H9 (cell line): ENCODE measurements at regions not wholly inside any gene's neighbourhood (a gene's known extent, or its start where the extent isn't known, plus 50 kb on each side); places are given as distances from the start of the nearest gene placed in this dataset.

Experiments used
- DNase-seq: peaks from one replicate; pipeline ENCODE4 v3.0.0-alpha.2; 2017
- H2AFZ ChIP-seq: one replicate; pipeline ENCODE4 v1.6.1; 2013; ENCODE audit warnings: mild to moderate bottlenecking, low read length, control low read depth, moderate library complexity
- H2AK5ac ChIP-seq: 2 replicates; pipeline ENCODE4 v1.6.1; 2013; ENCODE audit warnings: low read length, control low read depth, mixed read lengths; ENCODE audit not compliant: insufficient read length
- H2BK120ac ChIP-seq: one replicate; pipeline ENCODE4 v1.6.1; 2013; ENCODE audit warnings: low read depth, mild to moderate bottlenecking, low read length, control low read depth, inconsistent platforms; ENCODE audit not compliant: poor library complexity, severe bottlenecking
- H2BK12ac ChIP-seq: 2 replicates; pipeline ENCODE4 v1.6.1; 2013; ENCODE audit warnings: low read length, control low read depth, mixed read lengths, low read depth; ENCODE audit not compliant: insufficient read length
- H2BK15ac ChIP-seq: 2 replicates; pipeline ENCODE4 v1.6.1; 2013; ENCODE audit warnings: low read depth, low read length, control low read depth
- H2BK20ac ChIP-seq: one replicate; pipeline ENCODE4 v1.6.1; 2013; ENCODE audit warnings: low read depth, mild to moderate bottlenecking, low read length, control low read depth, inconsistent platforms; ENCODE audit not compliant: poor library complexity, severe bottlenecking
- H2BK5ac ChIP-seq: 2 replicates; pipeline ENCODE4 v1.6.1; 2013; ENCODE audit warnings: low read length, control low read depth, mixed read lengths; ENCODE audit not compliant: insufficient read length
- H3K14ac ChIP-seq: 2 replicates; pipeline ENCODE4 v1.6.1; 2013; ENCODE audit warnings: low read length, control low read depth; ENCODE audit not compliant: insufficient read depth
- H3K18ac ChIP-seq: 2 replicates; pipeline ENCODE4 v1.6.1; 2013; ENCODE audit warnings: low read depth, mild to moderate bottlenecking, mixed read lengths, low read length, control low read depth; ENCODE audit not compliant: insufficient read length
- H3K23ac ChIP-seq: 2 replicates; pipeline ENCODE4 v1.6.1; 2013; ENCODE audit warnings: low read length, control low read depth, mixed read lengths, low read depth; ENCODE audit not compliant: insufficient read length
- H3K23me2 ChIP-seq: 2 replicates; pipeline ENCODE4 v1.6.1; 2013; ENCODE audit warnings: low read depth, mild to moderate bottlenecking, mixed read lengths, low read length, control low read depth; ENCODE audit not compliant: insufficient read length, poor library complexity, severe bottlenecking
- H3K27ac ChIP-seq: 2 replicates; pipeline ENCODE4 v1.5.1; 2013; ENCODE audit warnings: low read length, control low read depth, mixed read lengths, low read depth; ENCODE audit not compliant: insufficient read length
- H3K27me3 ChIP-seq: 2 replicates; pipeline ENCODE4 v1.6.1; 2013; ENCODE audit warnings: low read length, control low read depth, inconsistent platforms; ENCODE audit not compliant: insufficient read depth
- H3K4ac ChIP-seq: 2 replicates; pipeline ENCODE4 v1.6.1; 2013; ENCODE audit warnings: low read depth, mild to moderate bottlenecking, control low read depth, inconsistent platforms, low read length, moderate library complexity
- H3K4me1 ChIP-seq: 2 replicates; pipeline ENCODE4 v1.6.1; 2013; ENCODE audit warnings: low read length, control low read depth, inconsistent platforms; ENCODE audit not compliant: insufficient read depth
- H3K4me2 ChIP-seq: 2 replicates; pipeline ENCODE4 v1.6.1; 2013; ENCODE audit warnings: low read length, control low read depth, mixed read lengths; ENCODE audit not compliant: insufficient read length, insufficient read depth
- H3K56ac ChIP-seq: 2 replicates; pipeline ENCODE4 v1.6.1; 2013; ENCODE audit warnings: low read depth, mild to moderate bottlenecking, mixed read lengths, low read length, control low read depth; ENCODE audit not compliant: insufficient read length
- H3K79me1 ChIP-seq: 2 replicates; pipeline ENCODE4 v1.6.1; 2013; ENCODE audit warnings: low read depth, mild to moderate bottlenecking, moderate library complexity, low read length, control low read depth, inconsistent platforms; ENCODE audit not compliant: insufficient read depth, poor library complexity, severe bottlenecking
- H3K79me2 ChIP-seq: 2 replicates; pipeline ENCODE4 v1.6.1; 2013; ENCODE audit warnings: low read length, control low read depth, inconsistent platforms; ENCODE audit not compliant: insufficient read depth
- H3K9ac ChIP-seq: 2 replicates; pipeline ENCODE4 v1.6.1; 2013; ENCODE audit warnings: low read length, control low read depth, mixed read lengths; ENCODE audit not compliant: insufficient read length; ENCODE audit errors: extremely low read depth
- H3K9me3 ChIP-seq: one replicate; pipeline ENCODE4 v1.6.1; 2013; ENCODE audit warnings: low read depth, low read length, inconsistent platforms; ENCODE audit not compliant: control insufficient read depth
- H3T11ph ChIP-seq: one replicate; pipeline ENCODE4 v1.6.1; 2013; ENCODE audit warnings: mild to moderate bottlenecking, low read length, control low read depth, inconsistent platforms
- H4K20me1 ChIP-seq: one replicate; pipeline ENCODE4 v1.6.1; 2013; ENCODE audit not compliant: control insufficient read depth, insufficient read length, insufficient read depth
- H4K5ac ChIP-seq: 2 replicates; pipeline ENCODE4 v1.6.1; 2013; ENCODE audit warnings: low read depth, mild to moderate bottlenecking, mixed read lengths, low read length, control low read depth; ENCODE audit not compliant: insufficient read length
- H4K8ac ChIP-seq: replicated peaks from 2 replicates; pipeline ENCODE4 v1.6.1; 2013; ENCODE audit warnings: low read length, control low read depth, mixed read lengths, low read depth; ENCODE audit not compliant: insufficient read length
- H4K91ac ChIP-seq: 2 replicates; pipeline ENCODE4 v1.6.1; 2013; ENCODE audit warnings: low read depth, mild to moderate bottlenecking, moderate library complexity, mixed read lengths, low read length, control low read depth; ENCODE audit not compliant: insufficient read length
- H3K27ac Mint-ChIP-seq, 3 experiments: 2 replicates in 2 of 3; 3 replicates in 1 of 3; pipeline ENCODE4 v1.8.0; 2020 to 2021; ENCODE audit warnings: mixed read lengths in 3 of 3, mild to moderate bottlenecking in 1 of 3, moderate library complexity in 1 of 3
- H3K27me3 Mint-ChIP-seq: 2 replicates; pipeline ENCODE4 v1.8.0; 2021; ENCODE audit warnings: low read depth, mild to moderate bottlenecking, moderate library complexity, mixed read lengths
- H3K36me3 Mint-ChIP-seq, 3 experiments: 2 replicates in 2 of 3; 3 replicates in 1 of 3; pipeline ENCODE4 v1.8.0; 2020 to 2021; ENCODE audit warnings: low read depth in 3 of 3, mixed read lengths in 3 of 3; ENCODE audit not compliant: insufficient read depth in 1 of 3
- H3K4me1 Mint-ChIP-seq, 2 experiments: 2 replicates each; pipeline ENCODE4 v1.8.0; 2020; ENCODE audit warnings: mixed read lengths in 2 of 2
- H3K4me3 Mint-ChIP-seq, 2 experiments: 2 replicates in 1 of 2; 3 replicates in 1 of 2; pipeline ENCODE4 v1.8.0; 2020 to 2021; ENCODE audit warnings: mild to moderate bottlenecking in 2 of 2, mixed read lengths in 2 of 2, moderate library complexity in 1 of 2
- H3K9me3 Mint-ChIP-seq, 2 experiments: 2 replicates in 1 of 2; 3 replicates in 1 of 2; pipeline ENCODE4 v1.8.0; 2020; ENCODE audit warnings: mild to moderate bottlenecking in 2 of 2, mixed read lengths in 2 of 2, moderate library complexity in 1 of 2
- CTCF ChIP-seq: fragments of 200-600 bp; sonication (generic); conservative IDR thresholded peaks from 3 replicates; pipeline ENCODE4 v1.8.0; 2021; ENCODE audit warnings: antibody characterized with exemption, mild to moderate bottlenecking
- WGBS: extraction: QIAGEN DNeasy Blood & Tissue Kit; methylation state at CpG from one replicate; pipeline ENCODE4 v1.1.7; 2013; ENCODE audit warnings: missing lambda C conversion rate, low lambda C conversion rate, mixed read lengths; ENCODE audit not compliant: insufficient read length; ENCODE audit errors: extremely low coverage; 5-methylcytosine and 5-hydroxymethylcytosine counted together

- no peak overlapping the region for H4K91ac ChIP-seq
- H4K20me1 ChIP-seq = no peaks in the 10 kb centered on the region
- H2AFZ ChIP-seq = no peak overlapping the region
- WGBS = no CpG with 5 or more reads among the region's 10 CpGs
- H3K27ac Mint-ChIP-seq = no peak overlapping the region
- no peak overlapping the region for H3K4me3 Mint-ChIP-seq
- H3K23ac ChIP-seq = no peak overlapping the region
- H3K9me3 ChIP-seq = no peaks in the 10 kb centered on the region
- H4K5ac ChIP-seq = no peak overlapping the region
- H2BK20ac ChIP-seq = no peak overlapping the region
- no peak for DNase-seq
- no peaks in the 10 kb centered on the region; a peak in 2 of 7 replicates for H3K36me3 Mint-ChIP-seq
- H3T11ph ChIP-seq = no peak overlapping the region
- H3K9ac ChIP-seq = no peak overlapping the region
- no peak overlapping the region for H2BK12ac ChIP-seq
- H3K27me3 ChIP-seq = no peaks in the 10 kb centered on the region
- H3K4me1 ChIP-seq = no peaks in the 10 kb centered on the region
- no peak overlapping the region for H3K4ac ChIP-seq
- peaks cover 3% of the 10 kb centered on the region in 2 experiments; a peak in 3 of 4 replicates for H3K4me1 Mint-ChIP-seq
- H3K14ac ChIP-seq = no peak overlapping the region
- H3K27me3 Mint-ChIP-seq = peaks cover 2% of the 10 kb centered on the region; the same call in 1 of the 2 replicates
- no peak overlapping the region for H3K56ac ChIP-seq
- H2AK5ac ChIP-seq = no peak overlapping the region
- no peaks in the 10 kb centered on the region for H3K79me2 ChIP-seq
- H2BK15ac ChIP-seq = no peak overlapping the region
- H3K23me2 ChIP-seq = no peaks in the 10 kb centered on the region
- TF ChIP-seq CTCF = no peak
- no peak overlapping the region for H2BK5ac ChIP-seq
- H3K79me1 ChIP-seq = no peaks in the 10 kb centered on the region
- no peak overlapping the region for H3K4me2 ChIP-seq
- no peak overlapping the region for H4K8ac ChIP-seq
- no peak overlapping the region for H3K18ac ChIP-seq
- H2BK120ac ChIP-seq = no peak overlapping the region
- no peak overlapping the region for H3K27ac ChIP-seq
- peaks cover 0 to 6% of the 10 kb centered on the region in 2 experiments; a peak in 2 of 5 replicates for H3K9me3 Mint-ChIP-seq
Measured at GRCh38 chr21:41639336-41639735, 127.5 kb downstream of the RIPK4 start.
